ENCODE measurements at regions not wholly inside any gene's neighbourhood (a gene's known extent, or its start where the extent isn't known, plus 50 kb on each side); places are given as distances from the start of the nearest gene placed in this dataset.

GRCh38 chr12:92558806-92559205 is 144.0 kb upstream of the PLEKHG7 start:
- Histone ChIP-seq H3K4me3 (no peak overlapping the region), H3K9me3 (ENCODE audit: low read depth, low read length) (no peaks in the 10 kb centered on the region), H3K27ac (no peak overlapping the region), H3K9ac (ENCODE audit: insufficient read length) (no peak overlapping the region), H3K36me3 (ENCODE audit: insufficient read depth, low read length) (no peaks in the 10 kb centered on the region)
- TF ChIP-seq POLR2AphosphoS5 (IDR thresholded peaks at IDR 0.05; ENCODE audit: borderline replicate concordance, low read depth, low read length) (no peak), EZH2 (IDR thresholded peaks at IDR 0.05) (no peak), FOXP2 (optimal IDR thresholded peaks at IDR 0.05; ENCODE audit: control extremely low read depth, extremely low read length, insufficient read depth) (no peak)
- DNase-seq (ENCODE audit: low read depth, low spot score), result no peak

GRCh38 chr12:92558215-92558773 is 144.5 kb upstream of the PLEKHG7 start:
- H3K9ac ChIP-seq (ENCODE audit: insufficient read length), result no peak overlapping the region
- no peak overlapping the region for H3K4me3 ChIP-seq
- H3K27ac ChIP-seq, result no peak overlapping the region
- no peaks in the 10 kb centered on the region for H3K36me3 ChIP-seq (ENCODE audit: insufficient read depth, low read length)
- TF ChIP-seq POLR2AphosphoS5 (IDR thresholded peaks at IDR 0.05; ENCODE audit: borderline replicate concordance, low read depth, low read length), result no peak
- no peak for TF ChIP-seq FOXP2 (optimal IDR thresholded peaks at IDR 0.05; ENCODE audit: control extremely low read depth, extremely low read length, insufficient read depth)
- TF ChIP-seq EZH2 (IDR thresholded peaks at IDR 0.05), result no peak
- DNase-seq (ENCODE audit: low read depth, low spot score), result no peak
- no peaks in the 10 kb centered on the region for H3K9me3 ChIP-seq (ENCODE audit: low read depth, low read length)

GRCh38 chr12:92557422-92557724 is 145.4 kb upstream of the PLEKHG7 start:
- Histone ChIP-seq H3K4me3 (no peak overlapping the region), H3K9ac (ENCODE audit: insufficient read length) (no peak overlapping the region), H3K9me3 (ENCODE audit: low read depth, low read length) (no peaks in the 10 kb centered on the region), H3K27ac (no peak overlapping the region), H3K36me3 (ENCODE audit: insufficient read depth, low read length) (no peaks in the 10 kb centered on the region)
- no peak for DNase-seq (ENCODE audit: low read depth, low spot score)
- TF ChIP-seq EZH2 (IDR thresholded peaks at IDR 0.05) (no peak), FOXP2 (optimal IDR thresholded peaks at IDR 0.05; ENCODE audit: control extremely low read depth, extremely low read length, insufficient read depth) (no peak), POLR2AphosphoS5 (IDR thresholded peaks at IDR 0.05; ENCODE audit: borderline replicate concordance, low read depth, low read length) (no peak)

GRCh38 chr12:92556637-92557421 is 146.0 kb upstream of the PLEKHG7 start:
- TF ChIP-seq FOXP2 (optimal IDR thresholded peaks at IDR 0.05; ENCODE audit: control extremely low read depth, extremely low read length, insufficient read depth), result no peak
- no peak for TF ChIP-seq POLR2AphosphoS5 (IDR thresholded peaks at IDR 0.05; ENCODE audit: borderline replicate concordance, low read depth, low read length)
- H3K36me3 ChIP-seq (ENCODE audit: insufficient read depth, low read length), result no peaks in the 10 kb centered on the region
- no peak overlapping the region for H3K4me3 ChIP-seq
- no peak for DNase-seq (ENCODE audit: low read depth, low spot score)
- no peak overlapping the region for H3K27ac ChIP-seq
- H3K9ac ChIP-seq (ENCODE audit: insufficient read length), result no peak overlapping the region
- no peaks in the 10 kb centered on the region for H3K9me3 ChIP-seq (ENCODE audit: low read depth, low read length)

GRCh38 chr12:92556141-92556540 is 146.6 kb upstream of the PLEKHG7 start:
- no peak overlapping the region for H3K4me3 ChIP-seq
- no peak overlapping the region for H3K27ac ChIP-seq
- H3K9me3 ChIP-seq (ENCODE audit: low read depth, low read length), result no peaks in the 10 kb centered on the region
- TF ChIP-seq POLR2AphosphoS5 (IDR thresholded peaks at IDR 0.05; ENCODE audit: borderline replicate concordance, low read depth, low read length) (no peak), FOXP2 (optimal IDR thresholded peaks at IDR 0.05; ENCODE audit: control extremely low read depth, extremely low read length, insufficient read depth) (no peak), EZH2 (IDR thresholded peaks at IDR 0.05) (no peak)
- no peak for DNase-seq (ENCODE audit: low read depth, low spot score)
- H3K9ac ChIP-seq (ENCODE audit: insufficient read length), result no peak overlapping the region
- H3K36me3 ChIP-seq (ENCODE audit: insufficient read depth, low read length), result no peaks in the 10 kb centered on the region

GRCh38 chr12:92554158-92555073 is 148.4 kb upstream of the PLEKHG7 start:
- Histone ChIP-seq H3K27ac (no peak overlapping the region), H3K9ac (ENCODE audit: insufficient read length) (no peak overlapping the region)

GRCh38 chr12:92553389-92553788 is 149.4 kb upstream of the PLEKHG7 start:
- Histone ChIP-seq H3K9ac (ENCODE audit: insufficient read length) (no peak overlapping the region), H3K36me3 (ENCODE audit: insufficient read depth, low read length) (no peaks in the 10 kb centered on the region), H3K27ac (no peak overlapping the region), H3K9me3 (ENCODE audit: low read depth, low read length) (no peaks in the 10 kb centered on the region), H3K4me3 (no peak overlapping the region)
- no peak for DNase-seq (ENCODE audit: low read depth, low spot score)
- TF ChIP-seq FOXP2 (optimal IDR thresholded peaks at IDR 0.05; ENCODE audit: control extremely low read depth, extremely low read length, insufficient read depth), result no peak
- no peak for TF ChIP-seq POLR2AphosphoS5 (IDR thresholded peaks at IDR 0.05; ENCODE audit: borderline replicate concordance, low read depth, low read length)
- TF ChIP-seq EZH2 (IDR thresholded peaks at IDR 0.05), result no peak

More at GRCh38 chr12:92554158-92555073, 148.4 kb upstream of the PLEKHG7 start:
- no peaks in the 10 kb centered on the region for H3K36me3 ChIP-seq (ENCODE audit: insufficient read depth, low read length)
- H3K9me3 ChIP-seq (ENCODE audit: low read depth, low read length), result no peaks in the 10 kb centered on the region
- TF ChIP-seq FOXP2 (optimal IDR thresholded peaks at IDR 0.05; ENCODE audit: control extremely low read depth, extremely low read length, insufficient read depth), result no peak
- H3K4me3 ChIP-seq, result no peak overlapping the region
- peak; percentile 6 for DNase-seq (ENCODE audit: low read depth, low spot score)

- DNase-seq (ENCODE audit: low read depth, low spot score), result no peak
- Histone ChIP-seq H3K36me3 (ENCODE audit: insufficient read depth, low read length) (no peaks in the 10 kb centered on the region), H3K27ac (no peak overlapping the region), H3K4me3 (no peak overlapping the region), H3K9ac (ENCODE audit: insufficient read length) (no peak overlapping the region), H3K9me3 (ENCODE audit: low read depth, low read length) (no peaks in the 10 kb centered on the region)
- no peak for TF ChIP-seq FOXP2 (optimal IDR thresholded peaks at IDR 0.05; ENCODE audit: control extremely low read depth, extremely low read length, insufficient read depth)
- no peak for TF ChIP-seq EZH2 (IDR thresholded peaks at IDR 0.05)
- no peak for TF ChIP-seq POLR2AphosphoS5 (IDR thresholded peaks at IDR 0.05; ENCODE audit: borderline replicate concordance, low read depth, low read length)
These were observed 150.2 kb upstream of the PLEKHG7 start for GRCh38 chr12:92552412-92553108.
